NOMO-1 treated with DMSO at 0.1 percent for 48 hours (cell line): ENCODE measurements at regions not wholly inside any gene's neighbourhood (a gene's known extent, or its start where the extent isn't known, plus 50 kb on each side); places are given as distances from the start of the nearest gene placed in this dataset.
"Not testable (repeated sequence)": the region's sequence is repeated elsewhere in the genome, so short reads cannot be mapped to it uniquely, and the experiment has no call there.

ENCODE experiments used
- DNase-seq: peaks from one replicate; lab custom pipeline; 2025; ENCODE audit not compliant: unreplicated experiment; lab: John Stamatoyannopoulos, UW

DNA sequence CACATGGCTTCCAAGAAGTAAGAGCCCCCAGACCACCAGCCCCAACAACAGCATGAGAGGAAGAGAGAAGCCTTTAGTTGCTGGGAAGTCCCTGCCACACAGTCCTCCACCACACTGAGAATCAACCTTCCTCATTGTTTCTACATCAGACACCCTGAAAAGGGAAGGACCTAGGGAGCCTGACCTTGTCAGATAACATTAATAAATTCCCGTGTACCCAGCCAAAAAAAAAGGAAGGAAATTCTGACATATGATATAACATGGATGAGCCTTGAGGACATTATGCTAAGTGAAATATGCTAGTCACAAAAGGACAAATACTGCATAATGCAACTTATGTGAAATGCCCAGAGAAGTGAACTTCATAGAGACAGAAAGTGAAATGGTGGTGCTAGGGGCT, 65.6 kb upstream of the ARHGAP29 start:
- DNase-seq, result no peak

DNA sequence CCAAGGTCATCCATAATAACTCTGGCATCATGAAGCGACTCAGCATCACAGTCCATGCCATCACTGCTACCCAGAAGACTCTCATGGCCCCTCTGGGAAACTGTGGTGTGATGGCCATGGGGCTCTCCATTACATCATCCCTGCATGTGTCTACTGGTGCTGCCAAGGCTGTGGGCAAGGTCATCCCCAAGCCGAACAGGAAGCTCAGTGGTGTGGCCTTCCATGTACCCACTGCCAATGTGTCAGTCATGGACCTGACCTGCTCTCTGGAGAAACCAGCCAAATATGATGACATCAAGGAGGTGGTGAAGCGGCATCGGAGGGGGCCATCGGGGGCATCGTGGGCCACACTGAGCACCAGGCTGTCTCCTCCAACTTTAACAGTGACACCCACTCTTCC, 65.1 kb upstream of the ARHGAP29 start:
- no peak for DNase-seq

DNA sequence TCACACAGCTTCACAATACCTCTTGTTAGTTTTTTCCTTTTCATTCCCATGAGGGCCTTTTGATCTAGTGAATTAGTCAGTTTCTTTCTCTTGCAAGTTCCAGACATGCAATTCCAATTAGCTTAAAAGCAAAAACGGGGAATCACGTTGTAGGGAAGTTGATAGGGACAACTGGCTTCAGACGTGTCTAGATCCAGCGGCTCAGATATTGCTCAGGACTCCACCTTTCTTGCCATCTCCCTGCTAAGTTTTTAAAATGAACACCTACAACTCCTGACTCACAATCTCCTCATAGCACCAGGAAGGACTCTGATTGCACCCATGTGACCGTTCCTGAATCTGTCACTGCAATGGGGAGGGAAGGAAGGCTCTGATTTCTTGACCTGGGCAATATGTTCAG, 63.8 kb upstream of the ARHGAP29 start:
- no peak for DNase-seq

DNA sequence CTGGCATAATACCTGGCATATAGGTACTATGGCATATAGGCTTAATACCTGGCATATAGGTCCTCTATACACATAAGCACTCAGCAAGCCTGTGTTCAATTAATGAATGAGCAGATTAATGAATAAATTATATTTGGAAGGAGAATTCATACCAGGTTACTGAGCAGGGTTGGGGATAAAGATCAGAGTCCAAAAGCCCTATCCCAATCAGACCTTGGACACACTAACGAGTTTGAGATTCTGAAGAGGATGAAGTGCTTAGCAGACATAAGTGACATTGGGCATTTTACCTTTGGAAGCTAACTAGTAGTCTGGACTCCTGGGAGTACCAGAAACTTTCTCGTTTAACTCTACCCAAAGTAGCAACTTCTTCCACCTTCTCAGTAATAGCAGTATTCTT, 63.3 kb upstream of the ARHGAP29 start:
- no peak for DNase-seq

DNA sequence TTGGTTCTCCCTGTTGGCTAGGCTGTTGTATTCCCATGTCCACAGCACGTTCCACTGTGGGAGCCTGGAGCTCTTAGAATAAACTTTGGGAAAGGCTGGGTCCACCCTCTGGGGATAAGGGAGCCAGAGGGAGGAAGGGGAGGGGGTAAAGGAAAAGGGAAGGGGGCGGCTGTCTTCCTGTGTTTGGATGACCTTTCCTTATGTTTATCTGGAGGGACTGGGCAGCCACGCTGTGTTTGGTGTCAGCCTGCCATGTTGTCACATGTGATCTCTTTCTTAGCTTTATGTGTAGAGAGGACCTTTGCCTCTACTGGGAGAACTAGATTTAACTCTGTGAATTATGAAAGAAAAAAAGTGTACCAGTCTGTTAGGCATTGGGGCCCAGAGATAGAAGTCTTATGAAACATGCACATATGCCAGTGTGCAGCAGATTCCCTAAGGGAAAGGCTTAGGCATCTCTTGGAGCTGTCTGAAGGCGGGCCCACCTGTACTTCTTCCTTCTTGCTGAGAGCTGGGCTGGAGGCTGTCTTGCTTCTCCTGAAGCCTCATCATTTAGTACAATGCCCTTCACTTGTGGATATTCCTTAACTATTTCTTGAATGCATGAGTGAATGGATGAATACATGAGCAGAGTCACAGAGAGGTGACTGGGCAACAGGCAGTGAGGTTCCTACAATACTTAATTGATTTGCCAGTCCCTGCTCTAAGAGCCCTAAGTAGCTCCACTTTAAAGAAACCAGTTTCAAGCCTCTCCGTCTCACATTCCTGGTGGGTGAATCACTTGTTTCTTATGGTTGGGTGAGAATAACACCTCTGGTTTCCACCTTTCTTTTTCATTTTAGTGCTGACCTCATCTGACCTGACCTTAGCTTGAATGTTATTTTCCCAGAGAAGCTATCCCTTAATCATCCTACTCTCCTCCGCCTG, 62.5 kb upstream of the ARHGAP29 start:
- DNase-seq, result no peak

DNA sequence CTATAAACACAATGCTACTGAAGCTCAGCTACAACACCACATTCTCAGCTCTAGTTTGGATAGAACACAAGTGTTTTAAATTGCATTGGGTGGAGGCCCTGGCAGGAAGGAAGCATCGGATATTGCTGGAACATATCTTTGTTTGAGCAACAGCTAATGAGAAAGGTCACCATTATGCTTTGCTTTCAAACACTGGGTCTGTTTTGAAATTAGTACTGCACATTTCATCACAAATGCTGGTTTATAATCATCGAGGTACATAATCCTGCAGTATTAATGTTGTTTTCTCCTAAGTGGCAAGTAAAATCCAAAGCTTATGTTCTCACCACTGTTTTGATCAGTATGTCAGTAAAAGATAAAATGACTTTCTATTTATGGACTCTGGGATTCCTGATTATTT, 61.5 kb upstream of the ARHGAP29 start:
- peak; percentile 47 for DNase-seq

DNA sequence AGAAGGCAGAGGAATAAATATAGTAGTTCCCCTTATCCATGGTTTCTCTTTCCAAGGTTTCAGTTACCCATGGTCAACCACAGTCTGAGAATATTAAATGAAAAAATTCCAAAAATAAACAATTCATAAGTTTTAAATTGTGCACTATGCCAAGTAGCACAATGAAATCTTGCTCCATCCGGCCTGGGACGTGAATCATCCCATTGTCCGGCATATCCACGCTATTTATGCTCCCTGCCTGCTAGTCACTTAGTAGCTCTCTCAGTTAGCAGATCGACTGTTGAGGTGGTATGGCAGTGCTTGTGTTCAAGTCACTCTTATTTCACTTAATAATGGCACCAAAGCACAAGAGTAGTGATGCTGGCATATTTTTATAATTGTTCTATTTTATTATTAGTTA, 58.6 kb upstream of the ARHGAP29 start:
- DNase-seq, result no peak

DNA sequence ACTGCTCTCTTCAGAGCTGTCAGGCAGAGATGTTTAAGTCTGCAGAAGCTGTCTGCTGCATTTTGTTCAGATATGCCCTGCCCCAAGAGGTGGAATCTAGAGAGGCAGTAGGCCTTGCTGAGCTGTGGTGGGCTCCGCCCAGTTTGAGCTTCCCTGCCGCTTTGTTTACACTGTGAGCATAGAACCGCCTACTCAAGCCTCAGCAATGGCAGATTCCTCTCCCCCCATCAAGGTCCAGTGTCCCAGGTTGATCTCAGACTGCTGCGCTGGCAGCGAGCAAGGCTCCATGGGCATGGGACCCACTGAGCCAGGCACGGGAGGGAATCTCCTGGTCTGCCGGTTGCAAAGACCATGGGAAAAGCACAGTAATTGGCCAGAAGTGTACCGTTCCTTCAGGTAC, 55.6 kb upstream of the ARHGAP29 start:
- DNase-seq, result not testable (repeated sequence)

DNA sequence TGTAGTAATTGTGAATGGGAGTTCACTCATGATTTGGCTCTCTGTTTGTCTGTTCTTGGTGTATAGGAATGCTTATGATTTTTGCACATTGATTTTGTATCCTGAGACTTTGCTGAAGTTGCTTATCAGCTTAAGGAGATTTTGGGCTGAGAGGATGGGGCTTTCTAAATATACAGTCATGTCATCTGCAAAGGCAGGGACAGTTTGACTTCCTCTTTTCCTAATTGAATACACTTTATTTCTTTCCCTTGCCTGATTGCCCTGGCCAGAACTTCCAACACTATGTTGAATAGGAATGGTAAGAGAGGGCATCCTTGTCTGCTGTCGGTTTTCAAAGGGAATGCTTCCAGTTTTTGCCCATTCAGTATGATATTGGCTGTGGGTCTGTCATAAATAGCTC, 51.9 kb upstream of the ARHGAP29 start:
- not testable (repeated sequence) for DNase-seq
